Fibroblast of skin of scalp (primary cell): ENCODE measurements at regions not wholly inside any gene's neighbourhood (a gene's known extent, or its start where the extent isn't known, plus 50 kb on each side); places are given as distances from the start of the nearest gene placed in this dataset.
"Not testable (repeated sequence)": the region's sequence is repeated elsewhere in the genome, so short reads cannot be mapped to it uniquely, and the experiment has no call there.

ENCODE experiments used
- DNase-seq: peaks from one replicate; pipeline ENCODE4 v3.0.0-alpha.2; 2013

DNA sequence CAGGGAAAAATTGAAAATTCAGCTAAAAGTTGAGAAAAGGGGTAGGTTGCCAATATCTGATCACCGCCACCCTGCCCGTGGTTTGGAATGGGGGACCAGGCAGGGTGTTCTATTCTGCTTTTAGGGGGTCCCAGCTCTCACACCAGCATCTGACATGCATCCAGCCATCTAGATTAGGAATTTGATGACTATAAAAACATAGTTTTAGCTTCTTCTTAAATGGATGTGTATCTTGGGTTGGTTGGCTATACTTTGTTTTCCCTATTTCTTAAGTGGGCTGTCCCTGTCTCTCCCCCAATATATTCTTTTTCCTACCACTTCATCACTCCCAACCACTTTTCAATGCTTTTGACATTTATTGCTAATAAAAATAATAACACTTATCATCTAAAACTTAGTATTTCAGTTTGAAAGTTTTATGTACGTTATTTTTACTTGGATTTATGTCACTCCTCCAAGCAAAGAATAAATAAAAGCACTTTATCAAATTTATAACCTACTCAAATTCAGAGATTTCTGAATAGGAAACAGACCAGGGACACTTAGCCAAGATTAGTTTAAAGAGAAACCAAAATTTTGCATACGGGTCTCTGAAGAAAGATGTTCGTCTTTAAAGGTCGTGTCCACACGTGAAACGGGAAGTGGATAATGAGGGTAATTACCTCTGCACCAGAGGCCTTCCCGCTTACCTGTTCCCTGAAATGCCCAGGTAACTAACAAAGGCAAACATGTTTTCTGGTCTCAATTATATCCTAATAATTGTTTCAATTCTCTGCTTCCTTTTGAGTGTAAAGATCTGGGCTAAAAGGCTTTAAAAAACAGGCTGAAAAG lies 233.2 kb upstream of the AUTS2 start:
- DNase-seq, result no peak

- DNase-seq, result peak; percentile 92
Measured at GRCh38 chr7:69365651-69366192, 232.6 kb upstream of the AUTS2 start.

- peak; percentile 71 for DNase-seq
Measured at GRCh38 chr7:69367780-69368179, 230.5 kb upstream of the AUTS2 start.

- peak; percentile 89 for DNase-seq
Measured at GRCh38 chr7:69373171-69374043, 224.9 kb upstream of the AUTS2 start.

DNA sequence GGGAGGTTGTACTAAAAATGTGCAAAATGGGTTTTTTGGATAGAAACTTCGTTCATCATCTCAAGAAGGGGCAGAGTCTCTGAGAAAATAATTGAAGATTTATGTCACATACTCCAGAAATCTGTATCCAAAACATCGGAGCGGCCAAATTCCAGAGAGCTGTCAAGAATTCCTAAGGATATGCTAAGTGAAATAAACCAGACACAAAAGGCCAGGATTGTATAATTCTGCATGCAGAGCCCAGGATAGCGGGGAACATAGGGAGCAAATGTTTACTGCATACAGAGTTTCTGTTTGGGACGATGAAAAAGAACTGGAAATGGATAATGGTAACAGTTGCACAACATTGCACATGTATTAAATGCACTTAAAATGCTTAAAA lies 224.2 kb upstream of the AUTS2 start:
- DNase-seq, result peak; percentile 91

- DNase-seq, result no peak
Measured at GRCh38 chr7:69377191-69377590, 221.1 kb upstream of the AUTS2 start.

- DNase-seq, result peak; percentile 65
Measured at GRCh38 chr7:69388452-69389137, 209.7 kb upstream of the AUTS2 start.

DNA sequence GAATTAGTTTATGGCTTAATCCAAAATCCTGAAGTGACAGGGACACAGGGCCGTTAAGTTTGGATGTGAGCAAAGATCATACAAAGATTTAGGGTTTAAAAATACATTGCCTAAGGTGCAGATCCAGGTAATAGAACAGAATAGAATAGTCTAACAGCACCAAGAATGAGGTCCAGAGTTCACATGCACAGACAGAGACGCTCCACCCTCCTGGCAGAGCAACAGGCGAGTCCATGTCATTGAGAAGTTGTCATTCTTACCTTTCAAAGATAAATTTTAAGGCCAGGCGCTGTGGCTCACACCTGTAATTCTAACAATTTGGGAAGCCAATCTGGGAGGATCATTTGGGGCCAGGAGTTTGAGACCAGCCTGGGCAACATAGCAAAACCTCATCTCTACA lies 209.1 kb upstream of the AUTS2 start:
- DNase-seq, result no peak

DNA sequence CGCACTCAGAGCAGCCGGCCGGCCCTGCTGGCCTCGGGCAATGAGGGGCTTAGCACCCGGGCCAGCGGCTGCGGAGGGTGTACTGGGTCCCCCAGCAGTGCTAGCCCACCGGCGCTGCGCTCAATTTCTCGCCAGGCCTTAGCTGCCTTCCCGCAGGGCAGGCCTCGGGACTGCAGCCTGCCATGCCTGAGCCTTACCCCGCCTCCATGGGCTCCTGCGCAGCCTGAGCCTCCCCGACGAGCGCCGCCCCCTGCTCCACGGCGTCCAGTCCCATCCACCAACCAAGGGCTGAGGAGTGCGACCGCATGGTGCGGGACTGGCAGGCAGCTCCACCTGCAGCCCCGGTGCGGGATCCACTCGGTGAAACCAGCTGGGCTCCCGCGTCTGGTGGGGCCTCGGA lies 204.4 kb upstream of the AUTS2 start:
- not testable (repeated sequence) for DNase-seq

GRCh38 chr7:69395061-69395714 lies 203.1 kb upstream of the AUTS2 start:
- peak; percentile 99 for DNase-seq

DNA sequence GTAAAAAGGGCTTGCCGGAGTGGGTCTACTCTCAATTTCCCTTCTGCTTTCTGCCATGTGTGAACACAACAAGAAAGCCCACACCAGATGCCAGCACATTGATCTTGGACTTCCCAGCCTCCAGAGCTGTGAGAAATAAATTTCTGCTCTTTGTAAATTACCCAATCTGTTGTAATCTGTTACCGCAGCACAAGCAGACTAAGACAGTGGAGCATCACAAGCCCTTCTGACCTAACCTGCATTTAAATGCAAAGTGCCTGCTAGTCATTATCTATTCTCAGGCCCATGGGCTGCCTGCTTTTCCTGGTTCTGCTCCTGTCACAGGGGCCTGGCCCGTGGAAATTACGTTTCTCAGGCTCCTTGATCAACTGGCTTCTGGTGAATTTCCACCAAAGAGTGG lies 199.3 kb upstream of the AUTS2 start:
- no peak for DNase-seq

DNA sequence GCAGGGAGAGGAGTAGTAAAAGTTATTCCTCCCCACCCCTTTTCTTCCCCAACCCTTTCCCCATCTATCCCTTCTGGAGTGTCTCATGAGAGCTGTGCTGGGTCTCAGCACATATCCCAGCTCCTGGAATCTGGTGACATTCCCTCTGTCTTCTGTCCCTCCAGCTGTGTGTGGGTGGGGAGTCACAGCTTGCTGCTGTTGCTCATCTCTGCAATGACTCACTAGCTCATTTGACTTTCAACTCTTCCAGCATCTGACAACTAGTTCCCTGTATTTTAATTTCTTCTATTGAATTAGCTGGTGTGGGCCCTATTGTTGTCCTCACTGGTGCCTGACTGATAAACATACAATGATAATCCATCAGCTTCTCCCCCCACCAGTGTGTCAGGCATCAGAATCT lies 198.9 kb upstream of the AUTS2 start:
- peak; percentile 90 for DNase-seq

- DNase-seq, result no peak
Measured at GRCh38 chr7:69402696-69403095, 195.6 kb upstream of the AUTS2 start.

GRCh38 chr7:69403169-69403568 lies 195.1 kb upstream of the AUTS2 start:
- peak; percentile 45 for DNase-seq

DNA sequence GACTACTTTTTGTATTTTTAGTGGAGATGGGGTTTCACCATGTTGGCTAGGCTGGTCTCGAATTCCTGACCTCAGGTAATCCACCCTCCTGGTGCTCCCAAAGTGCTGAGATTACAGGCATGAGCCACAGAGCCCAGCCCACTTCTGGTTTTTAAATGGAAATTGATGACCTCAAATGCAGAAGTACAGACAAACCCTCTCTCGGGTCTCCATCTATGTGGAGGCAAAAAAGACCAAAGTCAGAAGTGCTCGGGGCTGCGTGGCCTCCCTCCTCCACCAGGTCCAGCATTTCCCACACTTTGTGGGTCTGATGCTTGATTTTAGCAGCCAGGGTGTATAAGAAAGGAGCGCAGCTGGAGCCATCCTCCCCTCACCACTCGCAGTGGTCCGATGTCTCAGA lies 187.3 kb upstream of the AUTS2 start:
- no peak for DNase-seq

- DNase-seq, result no peak
Measured at GRCh38 chr7:69411466-69411865, 186.8 kb upstream of the AUTS2 start.

DNA sequence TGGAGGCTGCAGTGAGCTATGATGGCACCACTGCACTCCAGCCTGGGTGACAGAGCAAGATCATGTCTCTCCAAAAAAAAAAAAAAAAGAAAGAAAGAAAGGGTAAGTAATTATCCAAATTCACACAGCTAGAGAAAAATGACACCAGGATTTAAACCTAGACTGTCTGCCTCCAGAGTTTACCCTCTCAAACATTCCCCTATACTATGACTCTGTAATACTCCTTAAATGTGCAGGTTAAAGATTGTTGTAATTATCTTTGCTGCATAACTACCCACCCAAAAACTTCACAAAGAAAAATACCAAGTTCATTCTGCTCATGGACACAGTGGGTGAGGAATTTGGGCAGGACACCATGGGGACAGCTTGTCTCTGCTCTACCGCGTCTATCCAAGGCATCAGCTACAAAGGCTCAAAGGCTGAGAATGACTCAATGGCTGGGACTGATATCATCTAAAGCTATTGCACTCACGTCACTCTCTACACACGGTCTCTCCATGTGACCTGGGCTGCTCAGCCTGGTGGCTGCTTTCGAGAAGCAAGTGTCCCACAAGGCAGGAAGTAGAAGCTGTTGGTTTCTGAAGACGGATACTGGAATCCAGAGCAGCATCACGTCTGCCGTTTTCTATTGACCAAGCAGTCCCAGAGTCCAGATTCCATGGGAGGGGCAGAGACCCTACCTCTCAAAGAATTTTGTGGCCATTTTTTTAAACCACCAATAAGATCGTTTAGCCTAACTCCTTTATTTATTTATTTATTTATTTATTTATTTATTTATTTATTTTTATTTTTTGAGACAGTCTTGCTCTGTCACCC lies 185.7 kb upstream of the AUTS2 start:
- DNase-seq, result peak; percentile 81

DNA sequence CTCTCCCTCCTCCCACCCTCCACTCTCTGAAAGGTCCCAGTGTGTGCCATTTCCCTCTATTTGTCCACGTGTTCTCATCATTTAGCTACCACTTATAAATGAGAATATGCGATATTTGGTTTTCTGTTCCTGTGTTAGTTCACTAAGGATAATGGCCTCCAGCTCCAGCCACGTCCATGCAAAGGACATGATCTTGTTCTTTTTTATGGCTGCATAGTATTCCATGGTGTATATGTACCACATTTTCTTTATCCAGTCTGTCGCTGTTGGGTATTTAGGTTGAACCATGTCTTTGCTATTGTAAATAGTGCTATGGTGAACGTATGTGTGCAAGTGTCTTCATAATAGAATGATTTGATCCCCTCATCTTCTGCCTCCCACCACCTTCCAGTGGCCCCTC lies 183.7 kb upstream of the AUTS2 start:
- DNase-seq, result no peak

DNA sequence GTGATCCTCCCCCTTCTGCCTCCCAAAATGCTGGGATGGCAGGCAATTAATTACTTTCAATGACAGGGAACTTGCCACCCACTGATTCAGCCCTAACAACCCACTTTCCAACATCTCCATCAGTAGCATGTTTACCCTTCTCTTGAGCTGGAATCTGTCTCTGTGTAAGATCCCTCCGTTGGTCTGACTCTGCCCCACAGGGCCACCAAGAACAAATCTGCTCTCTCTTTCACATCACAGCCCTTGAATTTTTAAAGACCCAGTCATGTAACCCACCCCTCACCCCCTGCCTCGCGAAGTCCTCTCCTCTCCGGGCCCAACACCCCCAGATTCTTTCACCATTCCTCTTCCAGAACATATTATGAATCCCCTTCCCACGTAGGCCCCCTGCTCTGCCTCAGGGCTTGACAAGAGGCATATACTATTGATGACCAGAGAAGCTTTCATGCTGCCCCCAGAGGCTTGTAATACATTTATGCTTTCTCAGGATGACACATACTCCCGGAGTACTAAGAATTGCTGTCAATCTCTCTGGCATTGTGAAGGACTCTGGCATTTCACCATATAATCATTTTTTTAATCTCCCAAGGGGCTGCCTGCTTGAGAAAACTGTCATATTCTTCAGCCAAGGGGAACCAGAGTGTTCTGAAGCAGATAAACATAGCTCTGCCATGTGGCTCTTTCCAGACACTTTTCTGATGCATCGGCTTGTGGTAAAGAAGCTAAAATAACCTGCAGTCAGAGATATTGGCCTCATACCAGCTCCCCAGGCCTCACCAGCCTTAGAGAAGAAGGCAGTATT lies 179.2 kb upstream of the AUTS2 start:
- DNase-seq, result peak; percentile 96

GRCh38 chr7:69419934-69420333 lies 178.3 kb upstream of the AUTS2 start:
- DNase-seq, result peak; percentile 61

DNA sequence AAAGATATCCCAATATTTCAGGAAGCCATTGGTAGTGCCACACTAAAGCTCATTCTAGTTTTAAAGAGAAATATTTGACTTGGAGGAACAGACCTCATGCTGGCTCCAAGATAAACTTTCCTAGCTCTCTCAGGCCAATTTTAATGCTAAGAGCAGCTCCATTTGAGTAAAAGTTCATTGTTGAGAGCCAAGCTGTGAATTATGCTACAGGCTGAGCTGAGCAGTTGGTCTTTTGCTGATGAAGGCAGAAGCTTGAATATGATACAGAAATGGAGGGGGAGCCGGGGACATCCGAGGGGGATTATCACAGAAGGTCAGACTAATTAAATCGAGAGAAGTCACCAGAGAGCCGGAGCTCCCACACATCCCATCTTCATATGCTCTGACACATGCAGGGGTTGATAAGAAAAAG lies 175.7 kb upstream of the AUTS2 start:
- DNase-seq, result no peak
